ENCODE measurements at regions not wholly inside any gene's neighbourhood (a gene's known extent, or its start where the extent isn't known, plus 50 kb on each side); places are given as distances from the start of the nearest gene placed in this dataset.

- H3K27me3 ChIP-seq (ENCODE audit: control insufficient read depth in 4 of 4, insufficient read depth in 4 of 4, low read length in 3 of 4) = no peaks in the 10 kb centered on the region
- no peak for DNase-seq (ENCODE audit: low spot score)
- H3K4me3 ChIP-seq (ENCODE audit: low read depth in 1 of 3, low read length in 3 of 3) = no peak overlapping the region
- no peak overlapping the region for H3K9ac ChIP-seq (ENCODE audit: low read depth in 1 of 2, low read length in 2 of 2)
- no peak for TF ChIP-seq RXRA (IDR thresholded peaks at IDR 0.05)
- WGBS = 85% methylated on average over 14 of the region's 14 CpGs
- H3K27ac ChIP-seq (ENCODE audit: low read depth in 1 of 2, low read length in 2 of 2) = no peak overlapping the region
- no peaks in the 10 kb centered on the region for H3K9me3 ChIP-seq (ENCODE audit: control insufficient read depth in 4 of 4, low read length in 3 of 4)
- H3K36me3 ChIP-seq (ENCODE audit: control insufficient read depth in 4 of 4, insufficient read depth in 3 of 4, low read depth in 1 of 4, low read length in 3 of 4) = no peaks in the 10 kb centered on the region
- peaks cover 0 to 3% (median 1%) of the 10 kb centered on the region in 4 donors for H3K4me1 ChIP-seq (ENCODE audit: control insufficient read depth in 4 of 4, insufficient read depth in 4 of 4, low read length in 3 of 4)
Measured at GRCh38 chr9:129465834-129466535, 154.9 kb downstream of the C9orf50 start.

- DNase-seq (ENCODE audit: low spot score) = no peak
- Histone ChIP-seq H3K36me3 (ENCODE audit: control insufficient read depth in 4 of 4, insufficient read depth in 3 of 4, low read depth in 1 of 4, low read length in 3 of 4) (no peaks in the 10 kb centered on the region), H3K27ac (ENCODE audit: low read depth in 1 of 2, low read length in 2 of 2) (no peak overlapping the region), H3K4me3 (ENCODE audit: low read depth in 1 of 3, low read length in 3 of 3) (no peak overlapping the region), H3K9ac (ENCODE audit: low read depth in 1 of 2, low read length in 2 of 2) (no peak overlapping the region), H3K9me3 (ENCODE audit: control insufficient read depth in 4 of 4, low read length in 3 of 4) (no peaks in the 10 kb centered on the region), H3K27me3 (ENCODE audit: control insufficient read depth in 4 of 4, insufficient read depth in 4 of 4, low read length in 3 of 4) (no peaks in the 10 kb centered on the region), H3K4me1 (ENCODE audit: control insufficient read depth in 4 of 4, insufficient read depth in 4 of 4, low read length in 3 of 4) (peaks cover 0 to 9% (median 5%) of the 10 kb centered on the region in 4 donors)
- WGBS = 78% methylated on average over 22 of the region's 22 CpGs
- TF ChIP-seq TAF1 (conservative IDR thresholded peaks at IDR 0.05) (no peak), NR2F2 (IDR thresholded peaks at IDR 0.05) (no peak), FOXA2 (IDR thresholded peaks at IDR 0.05) (no peak), FOXA1 (IDR thresholded peaks at IDR 0.05) (no peak), ZBTB33 (IDR thresholded peaks at IDR 0.05) (no peak), JUND (IDR thresholded peaks at IDR 0.05) (no peak), GABPA (IDR thresholded peaks at IDR 0.05 in 1 of 2, conservative IDR thresholded peaks at IDR 0.05 in 1 of 2) (no peak), MAX (IDR thresholded peaks at IDR 0.05) (no peak)
Measured at GRCh38 chr9:129464972-129465833, 155.7 kb downstream of the C9orf50 start.

- H3K9me3 ChIP-seq (ENCODE audit: control insufficient read depth in 4 of 4, low read length in 3 of 4) = no peaks in the 10 kb centered on the region
- H3K4me1 ChIP-seq (ENCODE audit: control insufficient read depth in 4 of 4, insufficient read depth in 4 of 4, low read length in 3 of 4) = peaks cover 9 to 19% (median 13%) of the 10 kb centered on the region in 4 donors
- no peak overlapping the region for H3K4me3 ChIP-seq (ENCODE audit: low read depth in 1 of 3, low read length in 3 of 3)
- 96% methylated on average over 5 of the region's 5 CpGs for WGBS
- H3K9ac ChIP-seq (ENCODE audit: low read depth in 1 of 2, low read length in 2 of 2) = no peak overlapping the region
- no peaks in the 10 kb centered on the region for H3K36me3 ChIP-seq (ENCODE audit: control insufficient read depth in 4 of 4, insufficient read depth in 3 of 4, low read depth in 1 of 4, low read length in 3 of 4)
- H3K27me3 ChIP-seq (ENCODE audit: control insufficient read depth in 4 of 4, insufficient read depth in 4 of 4, low read length in 3 of 4) = no peaks in the 10 kb centered on the region
- TF ChIP-seq TAF1 (conservative IDR thresholded peaks at IDR 0.05) = no peak
- no peak overlapping the region for H3K27ac ChIP-seq (ENCODE audit: low read depth in 1 of 2, low read length in 2 of 2)
- DNase-seq (ENCODE audit: low spot score) = no peak
Measured at GRCh38 chr9:129463994-129464393, 156.9 kb downstream of the C9orf50 start.

GRCh38 chr9:129463477-129463876 is 157.4 kb downstream of the C9orf50 start:
- no peaks in the 10 kb centered on the region for H3K27me3 ChIP-seq (ENCODE audit: control insufficient read depth in 4 of 4, insufficient read depth in 4 of 4, low read length in 3 of 4)
- TF ChIP-seq CTCF (IDR thresholded peaks at IDR 0.05; ENCODE audit: low read depth, low read length, missing input control) (no peak), GABPA (IDR thresholded peaks at IDR 0.05 in 1 of 2, conservative IDR thresholded peaks at IDR 0.05 in 1 of 2) (no peak), HNF4G (IDR thresholded peaks at IDR 0.05) (no peak), JUND (IDR thresholded peaks at IDR 0.05) (no peak)
- H3K9ac ChIP-seq (ENCODE audit: low read depth in 1 of 2, low read length in 2 of 2) = no peak overlapping the region
- no peaks in the 10 kb centered on the region for H3K36me3 ChIP-seq (ENCODE audit: control insufficient read depth in 4 of 4, insufficient read depth in 3 of 4, low read depth in 1 of 4, low read length in 3 of 4)
- H3K27ac ChIP-seq (ENCODE audit: low read depth in 1 of 2, low read length in 2 of 2) = no peak overlapping the region
- no peaks in the 10 kb centered on the region for H3K9me3 ChIP-seq (ENCODE audit: control insufficient read depth in 4 of 4, low read length in 3 of 4)
- no peak for DNase-seq (ENCODE audit: low spot score)
- peaks cover 11 to 23% (median 17%) of the 10 kb centered on the region in 4 donors for H3K4me1 ChIP-seq (ENCODE audit: control insufficient read depth in 4 of 4, insufficient read depth in 4 of 4, low read length in 3 of 4)
- 93% methylated on average over 10 of the region's 10 CpGs for WGBS
- no peak overlapping the region for H3K4me3 ChIP-seq (ENCODE audit: low read depth in 1 of 3, low read length in 3 of 3)
